HG03521 (cell line): ENCODE measurements at regions not wholly inside any gene's neighbourhood (a gene's known extent, or its start where the extent isn't known, plus 50 kb on each side); places are given as distances from the start of the nearest gene placed in this dataset.
"Not testable (repeated sequence)": the region's sequence is repeated elsewhere in the genome, so short reads cannot be mapped to it uniquely, and the experiment has no call there.

Experiments
- ATAC-seq: cut with Tn5 transposase; IDR thresholded peaks from one replicate; pipeline ENCODE4 v1.9.1; 2021; ENCODE audit warnings: mild to moderate bottlenecking, moderate library complexity; ENCODE audit not compliant: unreplicated experiment

DNA sequence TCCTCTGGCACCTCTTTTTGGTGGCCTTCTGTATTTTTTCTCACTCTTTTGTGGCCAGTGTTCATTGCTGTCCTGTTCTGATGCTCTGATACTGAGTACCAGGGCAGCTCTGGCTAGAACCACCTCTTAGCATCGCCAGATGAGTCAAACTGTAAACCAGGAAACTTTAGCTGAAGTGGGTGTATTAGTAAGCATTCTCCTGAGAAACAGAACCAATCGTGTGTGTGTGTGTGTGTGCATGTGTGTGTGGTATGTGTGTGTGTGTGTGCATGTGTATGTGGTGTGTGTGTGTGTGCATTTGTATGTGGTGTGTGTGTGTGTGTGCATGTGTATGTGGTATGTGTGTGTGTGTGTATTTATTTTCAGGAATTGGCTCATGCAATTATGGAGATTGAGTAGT lies 166.3 kb upstream of the SKOR2 start:
- ATAC-seq = no peak

DNA sequence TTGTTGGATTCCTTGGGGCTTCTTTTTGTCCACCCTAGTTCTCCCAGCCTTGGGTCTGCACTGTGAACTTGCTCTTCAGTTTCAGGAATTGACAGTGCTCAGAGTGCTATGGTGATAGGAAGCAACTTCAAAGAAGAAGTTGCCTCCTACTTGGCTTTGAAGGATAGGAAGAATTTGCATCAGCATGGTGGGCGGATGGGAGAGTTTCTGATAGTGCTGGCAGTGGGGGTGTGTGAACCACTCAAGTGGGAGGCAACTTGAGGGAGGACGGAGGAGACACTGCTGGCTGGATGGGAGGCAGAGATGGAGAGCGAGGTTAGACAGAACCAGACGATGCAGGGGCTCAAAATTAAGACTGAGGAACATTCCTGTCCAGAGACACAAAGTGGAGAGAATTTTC lies 164.4 kb upstream of the SKOR2 start:
- no peak for ATAC-seq

DNA sequence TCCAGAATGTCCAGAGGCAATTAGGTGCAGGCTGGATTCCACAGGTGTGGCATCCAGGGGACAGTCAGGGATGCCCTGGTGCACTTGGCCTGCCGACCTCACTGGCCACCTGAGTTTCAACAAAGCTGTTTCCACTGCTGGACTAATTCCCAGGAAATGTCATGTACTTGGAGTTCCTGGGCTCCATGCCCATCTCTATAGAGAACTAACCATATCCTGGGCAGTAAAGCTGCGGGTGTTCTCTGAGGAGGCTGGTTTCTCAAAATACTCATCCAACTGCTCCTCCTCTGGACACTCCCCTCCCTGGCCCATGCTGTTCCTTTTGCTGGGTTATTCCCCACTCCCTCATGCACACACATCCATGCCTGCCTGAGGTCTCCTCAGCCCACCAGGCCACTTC lies 161.9 kb upstream of the SKOR2 start:
- no peak for ATAC-seq

DNA sequence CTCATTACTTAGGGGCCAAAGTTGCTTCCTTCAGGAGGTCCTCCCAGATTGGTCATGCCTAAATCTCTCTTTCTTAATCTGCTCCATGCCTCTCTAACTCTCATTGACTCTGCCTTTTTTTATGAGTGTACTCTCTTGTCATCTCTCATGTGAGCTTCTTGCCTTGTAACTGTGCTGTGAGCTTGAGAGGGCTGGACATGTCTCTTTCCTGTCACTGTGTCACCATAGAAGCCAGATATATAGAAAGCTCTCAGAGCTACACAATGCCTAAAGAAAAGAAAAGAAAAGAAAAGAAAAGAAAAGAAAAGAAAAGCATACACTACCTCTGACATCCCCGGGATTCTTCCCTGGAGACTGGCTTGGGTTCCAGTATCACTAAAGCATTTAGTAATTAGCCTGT lies 161.5 kb upstream of the SKOR2 start:
- no peak for ATAC-seq

DNA sequence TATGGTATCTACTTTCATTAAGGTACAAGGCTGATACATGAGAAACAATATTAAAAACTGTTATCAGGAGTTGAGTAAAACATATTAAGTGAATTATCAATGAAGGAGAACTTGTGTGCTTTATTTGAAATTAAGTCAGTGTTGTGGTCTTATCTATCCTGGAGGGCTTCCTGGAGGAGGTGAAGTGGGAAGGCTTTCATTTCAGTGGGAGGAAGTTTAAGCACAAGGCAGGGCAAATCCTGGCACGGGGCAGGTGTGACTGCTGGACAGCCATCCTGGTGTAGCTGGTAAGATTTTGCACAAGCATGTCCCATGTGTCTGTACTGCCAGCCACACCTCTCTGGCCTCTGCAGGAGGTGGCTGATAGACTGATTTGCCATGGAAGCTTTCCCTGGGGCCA lies 159.7 kb upstream of the SKOR2 start:
- no peak for ATAC-seq

DNA sequence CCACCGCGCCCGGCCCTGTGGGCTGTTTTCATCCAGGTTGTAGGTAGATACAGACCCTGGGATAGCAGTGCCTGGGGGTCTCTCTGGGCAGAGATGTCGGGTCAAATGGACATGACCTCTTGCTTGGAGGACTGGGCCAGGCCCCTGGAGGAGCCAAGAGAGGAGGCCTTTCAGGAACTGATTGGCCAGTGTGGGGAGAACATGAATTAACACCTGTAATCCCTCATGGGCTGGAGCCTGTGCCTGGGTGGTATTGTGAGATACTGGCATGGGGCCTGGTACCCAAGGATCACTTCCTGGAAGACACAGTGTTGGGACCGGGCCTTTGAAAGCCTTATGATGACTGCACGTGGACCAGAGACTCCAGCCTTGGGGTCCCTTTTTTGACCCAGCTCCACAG lies 158.7 kb upstream of the SKOR2 start:
- no peak for ATAC-seq

DNA sequence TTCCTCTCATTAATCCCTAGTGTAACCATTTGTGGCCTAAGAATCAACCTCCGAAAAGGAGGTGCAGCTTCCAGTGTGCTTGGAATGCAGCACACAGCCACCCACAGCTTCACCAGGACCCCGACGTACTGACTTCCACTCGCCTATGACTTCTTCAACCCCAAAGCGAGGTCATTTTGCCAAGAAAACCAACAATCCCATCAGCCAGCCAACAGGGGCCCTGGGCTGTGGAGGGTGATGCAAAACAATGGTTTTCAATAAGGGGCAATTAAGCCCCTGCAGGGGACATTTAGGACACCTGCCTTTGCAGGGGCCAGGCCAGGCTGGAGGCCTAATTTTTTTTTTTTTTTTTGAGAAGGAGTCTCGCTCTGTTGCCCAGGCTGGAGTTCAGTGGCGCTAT lies 158.1 kb upstream of the SKOR2 start:
- no peak for ATAC-seq

DNA sequence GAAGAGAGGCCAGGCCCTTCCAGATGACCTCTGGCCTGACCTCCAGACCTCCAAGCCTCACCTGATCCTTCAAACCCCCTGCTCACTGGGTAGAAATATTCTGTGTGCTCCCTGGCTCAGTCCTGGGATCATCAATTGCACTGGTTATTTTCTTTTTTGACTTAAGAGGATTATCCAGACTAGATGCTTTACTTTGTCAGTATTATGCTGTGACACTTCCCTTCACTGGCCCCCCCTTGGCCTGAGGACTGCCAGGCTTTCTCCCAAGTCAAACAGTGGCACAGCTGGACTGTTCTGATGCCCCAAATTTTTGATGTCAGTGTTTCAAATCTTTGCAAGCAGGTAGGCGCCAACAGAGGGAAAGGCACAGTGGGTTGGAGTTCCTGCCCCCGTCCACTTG lies 156.3 kb upstream of the SKOR2 start:
- no peak for ATAC-seq

DNA sequence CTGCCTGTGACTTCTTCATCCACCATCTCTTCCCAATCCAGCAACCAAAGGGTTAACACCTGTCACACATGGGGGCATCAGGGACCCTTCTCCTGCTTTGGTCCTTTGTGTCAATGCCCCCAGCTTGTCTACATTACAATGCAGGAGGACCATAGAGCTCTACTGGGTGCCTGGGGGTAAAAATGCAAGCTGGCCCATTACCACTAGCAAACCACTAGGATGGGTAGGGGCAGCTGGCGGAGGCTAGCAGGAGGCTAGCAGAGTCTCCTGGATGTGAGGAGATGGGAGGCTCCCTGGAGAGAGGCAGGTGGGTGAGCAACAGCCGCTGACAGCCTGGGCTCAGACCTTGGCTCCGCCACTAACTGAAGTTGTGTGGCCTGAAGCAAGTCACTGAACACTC lies 153.4 kb upstream of the SKOR2 start:
- ATAC-seq = no peak

DNA sequence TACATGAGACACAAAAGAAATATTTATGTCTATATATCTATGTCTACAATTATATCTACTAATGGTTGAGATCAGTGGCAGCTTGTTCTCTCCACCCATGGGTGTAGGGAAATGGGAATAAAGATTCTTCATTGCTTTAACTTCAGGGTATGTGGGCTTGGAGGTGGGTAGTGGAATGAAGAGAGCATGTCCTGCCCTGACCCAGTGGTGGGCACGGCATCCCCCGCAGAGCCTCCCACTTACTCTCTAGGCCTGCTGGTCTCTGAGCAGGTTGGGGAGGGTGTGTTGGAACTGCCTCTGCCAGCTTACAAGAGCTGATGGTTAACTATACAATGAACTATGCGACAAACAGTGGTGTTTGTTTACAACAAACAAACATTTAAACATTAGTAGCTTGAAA lies 152.5 kb upstream of the SKOR2 start:
- ATAC-seq = no peak

DNA sequence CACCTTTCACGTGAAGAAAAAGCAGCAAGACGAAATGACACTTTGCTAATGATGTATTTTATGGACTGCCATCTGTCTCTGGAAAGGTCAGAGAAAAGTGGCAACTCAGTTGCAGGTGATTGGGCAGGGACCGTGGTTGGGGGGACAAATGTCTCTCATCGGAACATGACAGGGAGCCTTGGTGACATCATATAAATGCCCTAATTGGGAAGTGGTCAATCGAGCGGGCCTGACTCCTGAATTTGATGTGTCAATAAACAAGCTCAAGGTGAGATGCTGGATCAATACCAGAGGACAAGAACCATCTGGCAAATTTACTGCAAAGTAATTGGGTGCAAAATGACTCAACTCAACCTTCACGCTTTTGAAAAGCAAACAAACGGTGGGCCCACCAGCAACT lies 151.9 kb upstream of the SKOR2 start:
- no peak for ATAC-seq

DNA sequence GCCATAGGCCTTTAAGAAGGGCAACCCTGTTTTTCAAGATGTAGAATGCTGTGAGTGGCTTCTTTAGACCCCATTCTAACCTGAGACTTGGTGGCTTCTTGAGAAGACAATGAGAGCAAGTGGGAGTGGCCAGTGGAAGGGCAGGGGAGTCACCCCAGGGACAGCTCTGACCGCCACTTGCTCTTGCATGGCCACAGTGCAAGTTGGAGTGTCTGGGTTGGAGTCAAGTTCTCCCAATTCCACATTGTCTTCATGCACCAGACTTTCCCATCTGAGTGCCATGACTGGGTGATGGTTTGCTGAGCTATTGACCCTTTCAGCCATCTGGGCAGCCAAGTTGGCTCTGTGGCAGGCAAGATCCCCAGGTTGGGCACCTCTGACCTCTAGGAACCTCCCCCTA lies 148.0 kb upstream of the SKOR2 start:
- ATAC-seq = no peak

DNA sequence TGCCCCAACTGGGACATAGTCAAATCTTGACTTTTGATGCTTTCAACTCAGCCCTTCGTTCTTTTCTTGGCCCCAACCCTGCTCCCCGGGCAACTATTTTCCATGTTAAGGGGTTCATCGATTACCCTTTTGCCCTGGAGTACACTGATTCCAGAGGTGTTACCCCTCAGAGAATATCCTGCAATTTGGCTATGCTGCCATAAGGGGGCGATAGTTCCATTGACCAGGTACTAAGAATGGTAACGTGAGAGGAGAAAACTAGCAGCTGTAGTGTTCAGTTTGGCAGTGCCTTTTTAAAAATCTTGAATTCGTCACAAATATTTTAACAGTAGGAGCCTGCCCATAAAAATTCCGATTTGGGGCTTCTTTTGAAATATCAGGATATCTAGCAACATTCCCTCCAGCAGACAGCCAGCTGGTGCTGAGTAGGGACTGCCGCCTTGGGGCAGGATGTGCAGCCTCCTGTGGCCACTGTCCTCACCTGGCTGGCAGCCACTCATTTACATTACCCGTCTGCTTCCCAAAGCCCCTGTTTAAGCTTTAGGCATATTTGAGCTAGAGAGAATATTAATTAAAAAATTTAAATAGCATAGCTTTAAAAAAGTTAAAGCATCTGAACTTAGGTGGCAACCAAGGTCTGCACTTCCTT lies 146.3 kb upstream of the SKOR2 start:
- no peak for ATAC-seq

DNA sequence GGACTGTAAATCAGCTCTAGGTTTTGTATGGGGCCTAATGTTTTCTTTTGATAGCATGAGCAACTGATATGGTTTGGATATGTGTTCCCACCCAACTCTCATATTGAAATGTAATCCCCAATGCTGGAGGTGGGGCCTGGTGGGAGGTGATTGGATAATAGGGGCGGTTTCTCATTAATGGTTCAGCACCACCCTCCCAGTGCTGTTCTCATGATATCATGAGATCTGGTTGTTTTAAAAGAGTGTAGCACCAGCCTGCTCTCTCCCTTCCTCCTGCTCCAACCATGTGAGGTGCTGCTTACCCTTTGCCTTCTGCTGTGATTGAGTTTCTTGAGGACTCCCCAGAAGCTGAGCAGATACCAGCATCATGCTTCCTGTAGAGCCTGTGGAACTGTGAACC lies 140.2 kb upstream of the SKOR2 start:
- ATAC-seq = no peak

DNA sequence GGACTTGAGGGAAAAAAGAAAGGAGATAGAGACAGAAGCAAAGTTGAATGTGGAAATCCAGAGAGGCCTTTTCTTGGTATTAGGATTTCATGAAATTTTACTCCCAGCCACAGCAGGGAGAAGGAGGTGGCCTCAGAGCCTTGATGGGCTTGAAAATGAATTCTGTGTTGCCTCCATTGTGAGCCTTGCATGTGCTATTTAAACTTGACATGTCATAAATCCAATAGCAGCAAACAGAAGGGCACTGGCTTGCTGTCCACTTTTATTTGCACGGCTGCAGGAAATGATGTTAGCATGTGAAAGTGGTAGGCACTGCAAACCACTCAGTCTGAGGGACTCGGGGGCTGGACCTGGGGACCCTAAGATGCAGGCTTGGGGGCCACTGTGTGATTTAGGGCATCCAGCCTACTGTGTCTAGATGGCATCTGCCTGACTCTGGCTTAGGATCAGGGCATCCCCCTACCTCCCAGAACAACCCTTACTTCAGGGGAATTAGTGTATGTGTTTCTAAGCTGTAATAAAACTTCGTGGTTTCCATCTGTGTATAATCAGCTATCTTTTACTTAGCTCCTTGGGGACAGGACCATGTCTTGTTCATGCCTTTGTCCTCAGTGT lies 139.1 kb upstream of the SKOR2 start:
- no peak for ATAC-seq

DNA sequence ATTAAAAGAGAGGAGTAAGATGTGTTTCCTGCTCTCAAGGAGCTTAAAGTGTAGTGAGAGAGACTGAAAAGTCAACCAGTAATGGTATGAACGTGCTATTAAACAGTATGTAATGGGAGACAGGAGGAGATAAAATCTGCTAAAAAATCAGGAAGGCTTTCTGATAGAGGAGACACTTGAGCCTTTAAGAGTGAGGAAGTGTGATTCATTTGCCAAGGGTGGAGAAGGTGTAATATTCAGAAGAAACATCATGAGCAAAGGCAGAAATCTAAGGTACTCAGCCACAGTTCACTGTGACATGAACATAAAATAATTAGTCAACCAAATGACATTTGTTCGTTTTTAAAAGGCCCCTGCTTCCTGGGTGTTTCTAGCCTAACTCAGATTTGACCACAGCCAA lies 137.8 kb upstream of the SKOR2 start:
- ATAC-seq = no peak

DNA sequence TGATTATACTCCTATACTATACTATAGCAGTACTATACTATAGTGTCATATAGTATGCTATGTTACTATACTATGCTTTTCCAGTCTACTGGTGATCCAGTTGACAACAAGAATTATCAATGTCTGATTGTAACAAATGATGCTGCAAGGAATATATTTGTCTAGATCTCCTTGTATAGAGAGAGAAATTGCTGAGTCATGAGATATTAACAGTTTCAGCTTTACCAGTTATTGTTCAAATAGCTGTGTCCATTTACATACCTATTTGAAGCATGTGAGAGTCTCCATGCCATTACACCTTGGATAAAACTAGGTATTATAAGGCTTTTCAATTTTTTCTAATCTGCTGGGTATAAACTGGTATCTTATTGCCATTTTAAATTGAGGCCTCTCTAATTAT lies 136.4 kb upstream of the SKOR2 start:
- ATAC-seq = no peak

DNA sequence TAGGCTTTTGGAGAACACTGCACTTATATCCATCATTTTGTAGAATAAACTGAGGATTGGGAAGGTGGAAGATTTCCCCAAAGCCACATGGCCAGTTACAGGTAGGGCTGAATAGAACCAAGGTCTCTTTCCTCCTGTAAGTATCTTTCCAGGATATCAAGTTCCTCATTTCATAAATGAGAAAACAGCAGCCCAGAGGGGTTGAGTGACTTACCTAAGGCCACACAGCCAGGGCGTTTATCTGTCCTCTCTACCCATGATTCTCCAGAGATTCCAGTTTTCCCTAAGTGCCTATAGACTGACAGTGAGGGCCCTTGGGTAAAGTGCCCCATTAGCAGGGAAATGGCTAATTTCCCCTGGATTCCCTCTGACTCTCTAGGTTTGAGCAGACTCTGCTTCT lies 132.3 kb upstream of the SKOR2 start:
- ATAC-seq = no peak

DNA sequence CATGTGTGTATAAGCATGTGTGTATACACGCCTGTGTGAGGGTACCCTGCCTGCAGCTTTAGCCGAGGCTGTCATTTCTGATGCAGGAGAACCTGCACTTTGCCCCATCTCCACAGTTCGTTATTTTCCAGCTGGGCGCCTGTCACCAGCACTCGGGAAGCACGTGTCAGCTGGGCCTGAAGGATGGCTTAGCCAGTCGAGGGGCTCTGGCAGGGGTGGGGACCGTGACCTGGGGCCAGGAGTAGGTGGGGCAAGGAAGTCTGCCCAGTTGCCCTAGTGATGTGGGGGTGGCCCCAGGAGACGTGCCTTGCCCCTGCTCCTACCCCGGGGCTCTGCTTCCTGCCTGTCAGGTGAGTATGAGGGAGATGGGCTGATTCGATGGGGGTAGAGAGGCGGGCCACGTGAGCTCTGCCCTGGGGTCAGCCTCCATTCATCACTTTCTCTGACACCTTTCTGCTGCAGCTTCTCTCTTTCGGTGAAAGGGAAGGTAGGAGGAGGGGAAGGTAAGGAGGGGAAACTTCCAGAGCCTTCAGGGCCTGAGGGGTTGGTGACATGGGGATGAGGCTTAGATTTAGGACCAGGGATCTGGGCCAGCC lies 130.6 kb upstream of the SKOR2 start:
- no peak for ATAC-seq

DNA sequence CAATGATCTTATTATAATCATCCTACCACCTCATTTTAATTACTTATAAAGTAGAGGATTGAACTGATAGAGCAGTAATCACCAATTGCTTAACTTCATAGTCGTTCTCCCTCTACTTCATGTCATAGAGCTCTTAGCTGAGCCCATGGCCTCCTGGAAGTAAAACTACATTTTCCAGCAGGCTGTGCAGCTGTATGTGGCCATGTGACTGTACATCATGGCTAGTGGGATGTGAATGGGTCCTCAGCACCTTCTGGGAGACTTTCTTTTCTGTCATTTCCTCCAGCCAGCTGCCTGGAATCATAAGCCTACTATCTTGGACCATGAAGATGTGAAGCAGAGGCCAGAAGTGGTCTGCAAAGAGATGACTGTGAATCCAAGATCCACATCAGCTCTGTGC lies 128.7 kb upstream of the SKOR2 start:
- no peak for ATAC-seq

DNA sequence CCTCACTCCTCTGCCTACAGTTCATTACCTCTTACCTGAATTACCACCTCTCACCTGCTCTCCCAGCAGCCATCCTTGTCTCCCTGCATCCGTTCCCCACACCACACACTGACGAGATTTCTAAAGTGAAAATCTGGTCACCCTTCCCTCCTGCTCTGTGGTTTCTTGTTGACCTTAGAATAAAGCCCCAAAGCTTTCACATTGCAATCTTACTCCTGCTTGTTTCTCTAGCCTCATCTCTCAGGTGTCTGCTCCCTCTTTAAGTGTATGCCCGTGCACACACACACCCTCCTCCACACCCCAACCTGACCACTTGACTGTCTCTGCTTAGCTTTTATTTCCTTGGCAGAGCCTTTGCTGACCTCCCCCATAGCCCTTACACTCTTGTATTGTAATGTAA lies 122.0 kb upstream of the SKOR2 start:
- no peak for ATAC-seq

DNA sequence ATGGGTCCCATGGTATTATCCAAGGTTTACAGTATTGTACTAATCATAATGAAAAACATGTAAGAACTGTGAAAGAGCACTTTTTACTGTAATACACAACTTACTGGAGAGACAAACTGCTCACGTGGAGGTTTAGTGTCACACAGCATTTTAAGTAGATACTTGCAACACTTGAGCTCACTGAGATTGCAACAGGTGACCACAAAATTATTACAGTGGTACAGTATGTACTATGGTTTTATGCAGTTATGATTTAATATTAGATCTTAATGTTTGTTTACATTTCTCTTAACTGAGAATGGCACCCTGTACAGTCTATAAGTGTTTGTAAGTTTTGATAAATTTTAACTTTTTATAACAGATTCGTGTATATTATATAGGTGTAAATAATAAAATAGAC lies 118.6 kb upstream of the SKOR2 start:
- ATAC-seq = no peak

DNA sequence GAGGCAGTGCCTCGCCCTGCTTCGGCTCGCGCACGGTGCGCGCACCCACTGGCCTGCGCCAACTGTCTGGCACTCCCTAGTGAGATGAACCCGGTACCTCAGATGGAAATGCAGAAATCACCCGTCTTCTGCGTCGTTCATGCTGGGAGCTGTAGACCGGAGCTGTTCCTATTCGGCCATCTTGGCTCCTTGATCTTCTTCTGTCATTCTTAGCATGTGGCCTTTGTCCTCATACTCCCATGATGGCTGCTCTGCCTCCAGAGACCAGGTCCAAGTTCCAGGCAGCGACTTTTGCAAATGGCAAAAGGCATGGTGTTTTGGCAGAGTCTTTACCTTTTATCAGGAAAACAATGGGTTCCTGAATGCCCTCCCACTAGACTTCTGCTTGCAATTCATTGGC lies 102.6 kb upstream of the SKOR2 start:
- not testable (repeated sequence) for ATAC-seq
